ENCODE measurements at regions not wholly inside any gene's neighbourhood (a gene's known extent, or its start where the extent isn't known, plus 50 kb on each side); places are given as distances from the start of the nearest gene placed in this dataset.

GRCh38 chr17:55605705-55606487 lies 94.6 kb upstream of the SMIM36 start:
- no peak for TF ChIP-seq EZH2phosphoT487 (IDR thresholded peaks at IDR 0.05; ENCODE audit: borderline replicate concordance)
- TF ChIP-seq CTCF (conservative IDR thresholded peaks at IDR 0.05; ENCODE audit: low read length): no peak
